Colonic mucosa (tissue), 4 donors: ENCODE measurements at regions not wholly inside any gene's neighbourhood (a gene's known extent, or its start where the extent isn't known, plus 50 kb on each side); places are given as distances from the start of the nearest gene placed in this dataset.

ENCODE experiments used
- DNase-seq: peaks from one replicate; pipeline ENCODE4 v3.0.0-alpha.2; 2020
- H3K27ac ChIP-seq: fragments of 200-600 bp; one replicate; pipeline ENCODE4 v1.8.0; 2021
- H3K27me3 ChIP-seq: fragments of 200-600 bp; one replicate; pipeline ENCODE4 v1.8.0; 2021
- H3K36me3 ChIP-seq: fragments of 200-600 bp; one replicate; pipeline ENCODE4 v1.8.0; 2021
- H3K4me1 ChIP-seq: fragments of 200-600 bp; one replicate; pipeline ENCODE4 v1.8.0; 2021; ENCODE audit warnings: mild to moderate bottlenecking
- H3K4me3 ChIP-seq: fragments of 200-600 bp; one replicate; pipeline ENCODE4 v1.8.0; 2021
- H3K9ac ChIP-seq, 2 donors: one replicate each; pipeline ENCODE4 v1.7.0; 2013; ENCODE audit warnings: control low read depth in 2 of 2, low read depth in 2 of 2, low read length in 2 of 2
- H3K9me3 ChIP-seq: fragments of 200-600 bp; one replicate; pipeline ENCODE4 v1.8.0; 2021
- CTCF ChIP-seq: fragments of 200-600 bp; IDR thresholded peaks from one replicate; pipeline ENCODE4 v1.8.0; 2022; ENCODE audit warnings: antibody characterized with exemption, mild to moderate bottlenecking
- intact Hi-C: fragments of 100-400 bp; cut with DNase I; formaldehyde crosslinking; loops from one replicate; pipeline ENCODE4 v1.14.1; 2022
- donor health status: healthy.
- donor health status: DM: no; HTN: no; CAD: no.
- donor health status: DM: no; HTN: no; CAD: no.

- DNase-seq: peak; percentile 30
- Histone ChIP-seq H3K9me3 (no peaks in the 10 kb centered on the region), H3K4me3 (no peak overlapping the region), H3K4me1 (no peaks in the 10 kb centered on the region), H3K27ac (no peak overlapping the region), H3K27me3 (no peaks in the 10 kb centered on the region), H3K36me3 (no peaks in the 10 kb centered on the region), H3K9ac (no peak overlapping the region)
- intact Hi-C loops: no loop called here
- no peak for TF ChIP-seq CTCF
These were observed 193.6 kb downstream of the RAP2A start for GRCh38 chr13:97627566-97627965.

- H3K36me3 ChIP-seq: no peaks in the 10 kb centered on the region
- H3K4me1 ChIP-seq: no peaks in the 10 kb centered on the region
- H3K9ac ChIP-seq: no peak overlapping the region
- intact Hi-C loops: no loop called here
- no peaks in the 10 kb centered on the region for H3K9me3 ChIP-seq
- H3K27me3 ChIP-seq: no peaks in the 10 kb centered on the region
- H3K27ac ChIP-seq: no peak overlapping the region
- no peak for TF ChIP-seq CTCF
- H3K4me3 ChIP-seq: no peak overlapping the region
- no peak for DNase-seq
These were observed 195.8 kb downstream of the RAP2A start for GRCh38 chr13:97629601-97630272.

DNA sequence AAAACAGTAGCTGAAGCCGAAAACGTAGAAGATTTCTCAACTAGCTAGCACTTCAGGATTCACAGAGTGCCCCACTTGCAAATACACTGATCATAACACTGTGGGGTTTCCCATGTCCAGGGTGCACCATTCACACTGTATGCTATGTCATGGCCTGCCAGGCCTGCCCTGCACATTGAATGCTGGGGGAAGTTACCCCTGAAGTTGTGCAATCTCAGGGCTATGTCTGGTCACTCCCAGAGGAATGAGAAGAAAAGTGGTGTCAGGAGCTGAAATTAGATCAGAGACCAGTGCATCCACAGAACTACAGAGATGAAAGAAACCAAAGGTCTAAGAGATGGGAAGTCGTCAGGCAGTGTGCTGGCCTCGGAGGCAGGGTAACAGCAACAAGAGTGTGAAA lies 196.8 kb downstream of the RAP2A start:
- Histone ChIP-seq H3K9me3 (no peaks in the 10 kb centered on the region), H3K9ac (no peak overlapping the region), H3K4me1 (no peaks in the 10 kb centered on the region), H3K27ac (no peak overlapping the region), H3K4me3 (no peak overlapping the region), H3K27me3 (no peaks in the 10 kb centered on the region), H3K36me3 (no peaks in the 10 kb centered on the region)
- intact Hi-C loops: no loop called here
- TF ChIP-seq CTCF: no peak
- DNase-seq: no peak

DNA sequence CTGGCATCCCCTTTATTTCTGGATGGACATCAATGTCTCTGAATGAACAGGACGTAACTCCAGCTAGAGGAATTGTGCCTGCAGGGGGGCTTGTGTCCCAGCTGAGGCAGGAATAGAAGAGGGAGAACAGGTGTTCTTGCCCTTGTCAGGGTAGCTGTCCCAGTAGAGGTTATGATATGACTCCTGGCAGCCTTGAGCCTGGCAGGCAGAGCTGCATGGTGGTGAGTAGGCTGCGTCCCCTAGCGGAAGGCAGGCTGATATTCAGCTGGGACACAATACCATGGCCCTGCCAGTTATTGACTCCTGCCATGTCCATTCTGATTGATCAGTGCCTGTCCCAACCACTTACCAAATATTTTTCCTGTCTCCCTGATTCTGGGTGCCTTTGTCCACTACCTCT lies 197.2 kb downstream of the RAP2A start:
- TF ChIP-seq CTCF: no peak
- Histone ChIP-seq H3K27ac (no peak overlapping the region), H3K4me3 (no peak overlapping the region), H3K27me3 (no peaks in the 10 kb centered on the region), H3K9me3 (no peaks in the 10 kb centered on the region), H3K36me3 (no peaks in the 10 kb centered on the region), H3K4me1 (no peaks in the 10 kb centered on the region), H3K9ac (no peak overlapping the region)
- intact Hi-C loops: no loop called here
- DNase-seq: no peak

DNA sequence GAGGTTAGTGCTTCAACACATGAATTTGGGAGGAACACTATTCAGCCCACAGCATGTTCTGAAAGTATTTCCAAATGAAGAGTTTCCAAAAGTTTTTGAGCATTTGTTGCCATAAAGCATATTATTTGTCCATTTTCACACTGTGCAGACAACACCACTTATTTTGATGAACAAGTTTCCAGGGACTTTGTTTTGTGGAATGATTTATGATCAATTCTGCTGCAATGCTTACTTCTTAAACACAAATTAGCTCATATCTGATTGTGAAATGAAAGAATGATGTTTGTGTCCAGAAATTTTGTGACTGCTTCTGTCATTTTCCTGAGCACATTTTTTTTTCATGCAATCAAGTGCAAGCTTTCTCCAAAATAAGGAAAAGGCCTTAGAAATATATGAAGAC lies 205.3 kb downstream of the RAP2A start:
- Histone ChIP-seq H3K27me3 (no peaks in the 10 kb centered on the region), H3K4me1 (no peaks in the 10 kb centered on the region), H3K9ac (no peak overlapping the region), H3K36me3 (no peaks in the 10 kb centered on the region), H3K27ac (no peak overlapping the region), H3K9me3 (no peaks in the 10 kb centered on the region), H3K4me3 (no peak overlapping the region)
- intact Hi-C loops: no loop called here
- no peak for DNase-seq
- TF ChIP-seq CTCF: no peak
